ENCODE measurements at regions not wholly inside any gene's neighbourhood (a gene's known extent, or its start where the extent isn't known, plus 50 kb on each side); places are given as distances from the start of the nearest gene placed in this dataset.

- Histone ChIP-seq H3K9me3 (ENCODE audit: low read length) (no peaks in the 10 kb centered on the region), H3K4me3 (ENCODE audit: low read length) (no peak overlapping the region), H3K36me3 (ENCODE audit: insufficient read depth, low read length) (no peaks in the 10 kb centered on the region), H3K79me2 (ENCODE audit: low read length) (no peaks in the 10 kb centered on the region), H3K9me2 (replicated peaks; ENCODE audit: insufficient read depth, low read length) (no peaks in the 10 kb centered on the region), H3K27me3 (ENCODE audit: low read length) (no peaks in the 10 kb centered on the region), H3K27ac (ENCODE audit: low read length) (no peak overlapping the region), H3K9ac (ENCODE audit: low read length) (no peak overlapping the region), H2AFZ (ENCODE audit: low read length) (no peak overlapping the region), H4K20me1 (ENCODE audit: insufficient read depth, low read depth, low read length) (no peaks in the 10 kb centered on the region), H3K4me2 (ENCODE audit: low read depth, low read length, poor library complexity, severe bottlenecking) (no peak overlapping the region), H3K4me1 (ENCODE audit: low read length) (no peaks in the 10 kb centered on the region)
- DNase-seq = no peak
These were observed 175.6 kb upstream of the RASGRP1 start for GRCh38 chr15:38740206-38740605.

- H3K9me2 ChIP-seq (replicated peaks; ENCODE audit: insufficient read depth, low read length) = no peaks in the 10 kb centered on the region
- H3K4me1 ChIP-seq (ENCODE audit: low read length) = no peaks in the 10 kb centered on the region
- H3K36me3 ChIP-seq (ENCODE audit: insufficient read depth, low read length) = no peaks in the 10 kb centered on the region
- no peak overlapping the region for H3K4me2 ChIP-seq (ENCODE audit: low read depth, low read length, poor library complexity, severe bottlenecking)
- no peaks in the 10 kb centered on the region for H3K27me3 ChIP-seq (ENCODE audit: low read length)
- H3K27ac ChIP-seq (ENCODE audit: low read length) = no peak overlapping the region
- no peak overlapping the region for H3K4me3 ChIP-seq (ENCODE audit: low read length)
- no peak overlapping the region for H2AFZ ChIP-seq (ENCODE audit: low read length)
- H3K9me3 ChIP-seq (ENCODE audit: low read length) = no peaks in the 10 kb centered on the region
- no peaks in the 10 kb centered on the region for H3K79me2 ChIP-seq (ENCODE audit: low read length)
- H3K9ac ChIP-seq (ENCODE audit: low read length) = no peak overlapping the region
- no peaks in the 10 kb centered on the region for H4K20me1 ChIP-seq (ENCODE audit: insufficient read depth, low read depth, low read length)
- no peak for DNase-seq
These were observed 178.5 kb upstream of the RASGRP1 start for GRCh38 chr15:38743147-38743546.

DNA sequence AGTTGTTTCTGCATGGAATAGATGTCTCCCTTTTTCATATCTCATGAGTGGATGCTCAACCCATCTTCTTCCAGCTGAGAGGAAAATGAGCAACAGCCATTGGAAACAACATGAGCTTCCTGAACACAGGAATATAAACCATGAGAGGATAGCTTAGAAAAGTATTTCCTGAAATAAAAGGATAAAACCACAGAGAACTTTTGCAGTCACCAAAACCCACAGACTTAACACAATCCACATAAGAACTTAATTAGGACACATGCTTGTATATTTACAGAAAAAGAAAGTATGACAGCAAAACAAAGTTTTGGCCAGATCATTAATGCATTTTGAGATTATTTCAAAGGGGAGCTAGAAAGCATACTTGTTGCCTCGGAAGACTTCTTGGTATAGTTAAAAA is 180.5 kb upstream of the RASGRP1 start:
- no peak overlapping the region for H3K9ac ChIP-seq (ENCODE audit: low read length)
- H3K4me3 ChIP-seq (ENCODE audit: low read length) = no peak overlapping the region
- H3K36me3 ChIP-seq (ENCODE audit: insufficient read depth, low read length) = no peaks in the 10 kb centered on the region
- H3K9me3 ChIP-seq (ENCODE audit: low read length) = no peaks in the 10 kb centered on the region
- H3K79me2 ChIP-seq (ENCODE audit: low read length) = no peaks in the 10 kb centered on the region
- no peak for DNase-seq
- H2AFZ ChIP-seq (ENCODE audit: low read length) = no peak overlapping the region
- H3K27ac ChIP-seq (ENCODE audit: low read length) = no peak overlapping the region
- H4K20me1 ChIP-seq (ENCODE audit: insufficient read depth, low read depth, low read length) = no peaks in the 10 kb centered on the region
- H3K4me2 ChIP-seq (ENCODE audit: low read depth, low read length, poor library complexity, severe bottlenecking) = no peak overlapping the region
- H3K27me3 ChIP-seq (ENCODE audit: low read length) = no peaks in the 10 kb centered on the region
- H3K4me1 ChIP-seq (ENCODE audit: low read length) = no peaks in the 10 kb centered on the region
- no peaks in the 10 kb centered on the region for H3K9me2 ChIP-seq (replicated peaks; ENCODE audit: insufficient read depth, low read length)

- DNase-seq = no peak
- Histone ChIP-seq H3K9me2 (replicated peaks; ENCODE audit: insufficient read depth, low read length) (no peaks in the 10 kb centered on the region), H3K27ac (ENCODE audit: low read length) (no peak overlapping the region), H3K79me2 (ENCODE audit: low read length) (no peaks in the 10 kb centered on the region), H3K4me1 (ENCODE audit: low read length) (no peaks in the 10 kb centered on the region), H4K20me1 (ENCODE audit: insufficient read depth, low read depth, low read length) (no peaks in the 10 kb centered on the region), H3K4me2 (ENCODE audit: low read depth, low read length, poor library complexity, severe bottlenecking) (no peak overlapping the region), H3K9me3 (ENCODE audit: low read length) (no peaks in the 10 kb centered on the region), H3K27me3 (ENCODE audit: low read length) (no peaks in the 10 kb centered on the region), H3K4me3 (ENCODE audit: low read length) (no peak overlapping the region), H2AFZ (ENCODE audit: low read length) (no peak overlapping the region), H3K36me3 (ENCODE audit: insufficient read depth, low read length) (no peaks in the 10 kb centered on the region), H3K9ac (ENCODE audit: low read length) (no peak overlapping the region)
These were observed 181.0 kb upstream of the RASGRP1 start for GRCh38 chr15:38745626-38746025.

DNA sequence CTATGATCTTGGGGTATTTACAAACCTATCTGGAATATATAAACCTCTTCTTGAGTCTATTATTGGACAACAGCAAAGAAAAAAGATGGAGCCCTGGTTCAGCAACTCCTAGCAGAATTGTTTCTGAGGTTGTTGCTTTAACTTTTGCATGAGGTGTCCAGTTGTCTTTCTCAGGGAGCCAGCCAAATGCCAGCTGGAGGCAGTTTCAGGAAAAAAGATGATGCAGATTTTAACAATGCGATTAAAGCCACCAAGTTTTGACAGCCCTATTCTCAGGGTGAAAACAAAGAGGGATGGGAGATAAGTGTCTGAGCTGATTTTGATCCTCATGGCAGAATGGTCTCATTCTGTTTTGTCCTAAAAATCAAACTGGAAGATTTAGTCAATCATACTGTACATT is 181.6 kb upstream of the RASGRP1 start:
- Histone ChIP-seq H3K79me2 (ENCODE audit: low read length) (no peaks in the 10 kb centered on the region), H3K27ac (ENCODE audit: low read length) (no peak overlapping the region), H3K4me2 (ENCODE audit: low read depth, low read length, poor library complexity, severe bottlenecking) (no peak overlapping the region), H3K4me3 (ENCODE audit: low read length) (no peak overlapping the region), H3K36me3 (ENCODE audit: insufficient read depth, low read length) (no peaks in the 10 kb centered on the region), H3K9me3 (ENCODE audit: low read length) (no peaks in the 10 kb centered on the region), H2AFZ (ENCODE audit: low read length) (no peak overlapping the region), H3K9ac (ENCODE audit: low read length) (no peak overlapping the region), H3K4me1 (ENCODE audit: low read length) (no peaks in the 10 kb centered on the region), H4K20me1 (ENCODE audit: insufficient read depth, low read depth, low read length) (no peaks in the 10 kb centered on the region), H3K27me3 (ENCODE audit: low read length) (no peaks in the 10 kb centered on the region), H3K9me2 (replicated peaks; ENCODE audit: insufficient read depth, low read length) (no peaks in the 10 kb centered on the region)
- no peak for DNase-seq

GRCh38 chr15:38748710-38749109 is 184.1 kb upstream of the RASGRP1 start:
- Histone ChIP-seq H2AFZ (ENCODE audit: low read length) (no peak overlapping the region), H3K4me1 (ENCODE audit: low read length) (no peaks in the 10 kb centered on the region), H3K9ac (ENCODE audit: low read length) (no peak overlapping the region), H3K79me2 (ENCODE audit: low read length) (no peaks in the 10 kb centered on the region), H3K36me3 (ENCODE audit: insufficient read depth, low read length) (no peaks in the 10 kb centered on the region), H3K27ac (ENCODE audit: low read length) (no peak overlapping the region), H3K27me3 (ENCODE audit: low read length) (no peaks in the 10 kb centered on the region), H3K9me3 (ENCODE audit: low read length) (no peaks in the 10 kb centered on the region), H3K4me2 (ENCODE audit: low read depth, low read length, poor library complexity, severe bottlenecking) (no peak overlapping the region), H3K9me2 (replicated peaks; ENCODE audit: insufficient read depth, low read length) (no peaks in the 10 kb centered on the region), H3K4me3 (ENCODE audit: low read length) (no peak overlapping the region), H4K20me1 (ENCODE audit: insufficient read depth, low read depth, low read length) (no peaks in the 10 kb centered on the region)
- DNase-seq = no peak

GRCh38 chr15:38750786-38751185 is 186.2 kb upstream of the RASGRP1 start:
- Histone ChIP-seq H2AFZ (ENCODE audit: low read length) (no peak overlapping the region), H3K36me3 (ENCODE audit: insufficient read depth, low read length) (no peaks in the 10 kb centered on the region), H3K9me2 (replicated peaks; ENCODE audit: insufficient read depth, low read length) (no peaks in the 10 kb centered on the region), H3K4me2 (ENCODE audit: low read depth, low read length, poor library complexity, severe bottlenecking) (no peak overlapping the region), H4K20me1 (ENCODE audit: insufficient read depth, low read depth, low read length) (no peaks in the 10 kb centered on the region), H3K4me1 (ENCODE audit: low read length) (no peaks in the 10 kb centered on the region), H3K9ac (ENCODE audit: low read length) (no peak overlapping the region), H3K4me3 (ENCODE audit: low read length) (no peak overlapping the region), H3K27ac (ENCODE audit: low read length) (no peak overlapping the region), H3K79me2 (ENCODE audit: low read length) (no peaks in the 10 kb centered on the region), H3K9me3 (ENCODE audit: low read length) (no peaks in the 10 kb centered on the region), H3K27me3 (ENCODE audit: low read length) (no peaks in the 10 kb centered on the region)
- no peak for DNase-seq

- no peaks in the 10 kb centered on the region for H3K9me3 ChIP-seq (ENCODE audit: low read length)
- no peaks in the 10 kb centered on the region for H3K36me3 ChIP-seq (ENCODE audit: insufficient read depth, low read length)
- H3K27ac ChIP-seq (ENCODE audit: low read length) = no peak overlapping the region
These were observed 191.1 kb upstream of the RASGRP1 start for GRCh38 chr15:38755718-38756117.

DNA sequence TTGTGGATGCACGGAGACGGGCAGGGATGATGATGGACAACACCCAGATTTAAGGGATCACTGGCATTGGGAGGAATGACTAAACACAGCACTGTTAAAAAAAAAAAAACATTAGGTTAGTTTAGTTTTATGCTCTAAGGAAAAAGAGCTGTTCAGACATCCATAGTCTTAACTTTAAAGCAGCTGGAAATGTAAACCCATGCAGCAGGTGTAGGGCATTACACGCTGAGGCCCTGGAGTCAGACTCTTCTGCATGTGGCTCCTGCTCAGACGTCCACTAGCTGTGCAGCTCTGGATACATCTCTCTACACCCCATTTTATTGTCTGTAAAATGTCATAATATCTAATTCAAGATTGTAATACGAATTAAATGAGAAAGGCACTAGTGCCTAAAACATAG is 191.8 kb upstream of the RASGRP1 start:
- no peaks in the 10 kb centered on the region for H4K20me1 ChIP-seq (ENCODE audit: insufficient read depth, low read depth, low read length)
- H3K4me2 ChIP-seq (ENCODE audit: low read depth, low read length, poor library complexity, severe bottlenecking) = no peak overlapping the region
- no peak overlapping the region for H3K27ac ChIP-seq (ENCODE audit: low read length)
- no peak overlapping the region for H3K4me3 ChIP-seq (ENCODE audit: low read length)
- no peaks in the 10 kb centered on the region for H3K79me2 ChIP-seq (ENCODE audit: low read length)
- H3K9ac ChIP-seq (ENCODE audit: low read length) = no peak overlapping the region
- H3K36me3 ChIP-seq (ENCODE audit: insufficient read depth, low read length) = no peaks in the 10 kb centered on the region
- H3K4me1 ChIP-seq (ENCODE audit: low read length) = no peaks in the 10 kb centered on the region
- no peak overlapping the region for H2AFZ ChIP-seq (ENCODE audit: low read length)
- H3K27me3 ChIP-seq (ENCODE audit: low read length) = no peaks in the 10 kb centered on the region
- H3K9me3 ChIP-seq (ENCODE audit: low read length) = no peaks in the 10 kb centered on the region
- DNase-seq = no peak
- H3K9me2 ChIP-seq (replicated peaks; ENCODE audit: insufficient read depth, low read length) = no peaks in the 10 kb centered on the region

More at GRCh38 chr15:38755718-38756117, 191.1 kb upstream of the RASGRP1 start:
- Histone ChIP-seq H3K4me3 (ENCODE audit: low read length) (no peak overlapping the region), H3K79me2 (ENCODE audit: low read length) (no peaks in the 10 kb centered on the region), H3K27me3 (ENCODE audit: low read length) (no peaks in the 10 kb centered on the region), H2AFZ (ENCODE audit: low read length) (no peak overlapping the region), H3K9ac (ENCODE audit: low read length) (no peak overlapping the region), H3K9me2 (replicated peaks; ENCODE audit: insufficient read depth, low read length) (no peaks in the 10 kb centered on the region), H3K4me1 (ENCODE audit: low read length) (no peaks in the 10 kb centered on the region), H4K20me1 (ENCODE audit: insufficient read depth, low read depth, low read length) (no peaks in the 10 kb centered on the region), H3K4me2 (ENCODE audit: low read depth, low read length, poor library complexity, severe bottlenecking) (no peak overlapping the region)
- DNase-seq = no peak

Measured in Karpas-422 (cell line).